Fibroblast of villous mesenchyme (primary cell): ENCODE measurements at regions not wholly inside any gene's neighbourhood (a gene's known extent, or its start where the extent isn't known, plus 50 kb on each side); places are given as distances from the start of the nearest gene placed in this dataset.

Experiments
- DNase-seq: peaks from one replicate; pipeline ENCODE4 v3.0.0-alpha.2; 2010; ENCODE audit warnings: low read depth
- H3K4me3 ChIP-seq: 2 replicates; pipeline ENCODE4 v1.5.1; 2011; ENCODE audit warnings: low read depth, mild to moderate bottlenecking, low read length
- TF ChIP-seq, protein P1 (sequence below): IDR thresholded peaks from 2 replicates; pipeline ENCODE4 v1.5.1; 2012; ENCODE audit warnings: low read depth, mild to moderate bottlenecking, low read length; ENCODE audit not compliant: insufficient read depth

GRCh38 chr13:33349986-33350826, 64.7 kb upstream of the STARD13 start:
- H3K4me3 ChIP-seq: peak overlapping the region; percentile 70
- DNase-seq: peak; percentile 41
- TF ChIP-seq, protein P1, sequence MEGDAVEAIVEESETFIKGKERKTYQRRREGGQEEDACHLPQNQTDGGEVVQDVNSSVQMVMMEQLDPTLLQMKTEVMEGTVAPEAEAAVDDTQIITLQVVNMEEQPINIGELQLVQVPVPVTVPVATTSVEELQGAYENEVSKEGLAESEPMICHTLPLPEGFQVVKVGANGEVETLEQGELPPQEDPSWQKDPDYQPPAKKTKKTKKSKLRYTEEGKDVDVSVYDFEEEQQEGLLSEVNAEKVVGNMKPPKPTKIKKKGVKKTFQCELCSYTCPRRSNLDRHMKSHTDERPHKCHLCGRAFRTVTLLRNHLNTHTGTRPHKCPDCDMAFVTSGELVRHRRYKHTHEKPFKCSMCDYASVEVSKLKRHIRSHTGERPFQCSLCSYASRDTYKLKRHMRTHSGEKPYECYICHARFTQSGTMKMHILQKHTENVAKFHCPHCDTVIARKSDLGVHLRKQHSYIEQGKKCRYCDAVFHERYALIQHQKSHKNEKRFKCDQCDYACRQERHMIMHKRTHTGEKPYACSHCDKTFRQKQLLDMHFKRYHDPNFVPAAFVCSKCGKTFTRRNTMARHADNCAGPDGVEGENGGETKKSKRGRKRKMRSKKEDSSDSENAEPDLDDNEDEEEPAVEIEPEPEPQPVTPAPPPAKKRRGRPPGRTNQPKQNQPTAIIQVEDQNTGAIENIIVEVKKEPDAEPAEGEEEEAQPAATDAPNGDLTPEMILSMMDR: no peak

DNA sequence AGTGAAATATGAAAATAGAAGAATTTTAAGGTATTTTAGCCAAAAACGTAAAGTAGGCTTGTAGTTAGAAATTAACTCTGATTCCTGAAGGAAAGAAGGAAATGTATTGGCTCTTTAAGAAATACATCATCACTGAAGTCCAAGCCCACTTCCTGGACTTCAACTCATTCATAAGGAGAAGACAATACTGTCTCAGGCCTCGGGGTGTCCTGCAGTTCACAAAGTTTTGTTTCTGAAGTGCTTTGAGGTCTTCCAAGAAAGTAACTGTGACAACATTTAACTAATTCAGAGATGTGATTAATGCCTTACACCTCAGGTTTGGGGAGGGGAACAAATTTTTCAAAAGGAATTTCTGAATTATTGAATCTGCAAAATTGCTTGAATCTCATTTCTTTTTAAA, 65.8 kb upstream of the STARD13 start:
- peak; percentile 51 for DNase-seq
- TF ChIP-seq, protein P1: no peak
- H3K4me3 ChIP-seq: no peak overlapping the region

- no peak overlapping the region for H3K4me3 ChIP-seq
- TF ChIP-seq, protein P1: no peak
- no peak for DNase-seq
These were observed 66.5 kb upstream of the STARD13 start for GRCh38 chr13:33352041-33352440.

- no peak overlapping the region for H3K4me3 ChIP-seq
- no peak for DNase-seq
- TF ChIP-seq, protein P1: no peak
These were observed 67.0 kb upstream of the STARD13 start for GRCh38 chr13:33352526-33352925.

GRCh38 chr13:33353210-33353609, 67.7 kb upstream of the STARD13 start:
- H3K4me3 ChIP-seq: no peak overlapping the region
- TF ChIP-seq, protein P1: no peak
- DNase-seq: no peak

- H3K4me3 ChIP-seq: no peak overlapping the region
- no peak for DNase-seq
- TF ChIP-seq, protein P1: no peak
These were observed 68.1 kb upstream of the STARD13 start for GRCh38 chr13:33353646-33354045.
